ENCODE measurements at regions not wholly inside any gene's neighbourhood (a gene's known extent, or its start where the extent isn't known, plus 50 kb on each side); places are given as distances from the start of the nearest gene placed in this dataset.
"Not testable (repeated sequence)": the region's sequence is repeated elsewhere in the genome, so short reads cannot be mapped to it uniquely, and the experiment has no call there.

- DNase-seq: no peak
These were observed 123.7 kb upstream of the KCTD7 start for GRCh38 chr7:66505009-66505408.

- DNase-seq: no peak
These were observed 122.9 kb upstream of the KCTD7 start for GRCh38 chr7:66505531-66506451.

- not testable (repeated sequence) for DNase-seq
These were observed 122.0 kb upstream of the KCTD7 start for GRCh38 chr7:66506703-66507102.

GRCh38 chr7:66507764-66508296, 120.9 kb upstream of the KCTD7 start:
- no peak for DNase-seq

- DNase-seq: no peak
These were observed 120.2 kb upstream of the KCTD7 start for GRCh38 chr7:66508431-66508830.

- no peak for DNase-seq
These were observed 114.6 kb upstream of the KCTD7 start for GRCh38 chr7:66514050-66514449.

GRCh38 chr7:66517212-66517909, 111.3 kb upstream of the KCTD7 start:
- DNase-seq: no peak

- DNase-seq: no peak
These were observed 110.5 kb upstream of the KCTD7 start for GRCh38 chr7:66518151-66518691.

GRCh38 chr7:66521675-66522074, 107.0 kb upstream of the KCTD7 start:
- DNase-seq: no peak

GRCh38 chr7:66522518-66522917, 106.2 kb upstream of the KCTD7 start:
- no peak for DNase-seq

GRCh38 chr7:66523409-66523808, 105.3 kb upstream of the KCTD7 start:
- no peak for DNase-seq

GRCh38 chr7:66524738-66525137, 103.9 kb upstream of the KCTD7 start:
- no peak for DNase-seq

- not testable (repeated sequence) for DNase-seq
These were observed 101.9 kb upstream of the KCTD7 start for GRCh38 chr7:66526782-66527181.

GRCh38 chr7:66528652-66529051, 100.0 kb upstream of the KCTD7 start:
- DNase-seq: no peak

GRCh38 chr7:66529883-66530610, 98.6 kb upstream of the KCTD7 start:
- no peak for DNase-seq

GRCh38 chr7:66535414-66536329, 93.0 kb upstream of the KCTD7 start:
- DNase-seq: no peak

GRCh38 chr7:66537380-66537779, 91.3 kb upstream of the KCTD7 start:
- DNase-seq: no peak

- DNase-seq: no peak
These were observed 90.8 kb upstream of the KCTD7 start for GRCh38 chr7:66537876-66538275.

GRCh38 chr7:66539264-66539623, 89.4 kb upstream of the KCTD7 start:
- DNase-seq: no peak

- DNase-seq: no peak
These were observed 88.7 kb upstream of the KCTD7 start for GRCh38 chr7:66539902-66540375.

- DNase-seq: no peak
These were observed 86.6 kb upstream of the KCTD7 start for GRCh38 chr7:66542049-66542448.

All from COR-L47 (cell line).